Tibial nerve (tissue), 4 donors: ENCODE measurements at regions not wholly inside any gene's neighbourhood (a gene's known extent, or its start where the extent isn't known, plus 50 kb on each side); places are given as distances from the start of the nearest gene placed in this dataset.

Experiments
- EP300 ChIP-seq, 2 donors: sonication (generic); formaldehyde crosslinking; IDR thresholded peaks; one replicate each; pipeline ENCODE4 v1.6.1; 2017; ENCODE audit warnings: antibody characterized with exemption in 2 of 2, mild to moderate bottlenecking in 1 of 2
- TF ChIP-seq, protein P1 (sequence below), 5 experiments: fragments of 200-600 bp in 3 of 5; fragments of 450-650 bp in 2 of 5; sonication (generic) in 3 of 5; IDR thresholded peaks; one replicate each; pipeline ENCODE4 v1.5.1; 2016 to 2019; ENCODE audit warnings: antibody characterized with exemption in 5 of 5, mild to moderate bottlenecking in 3 of 5, moderate library complexity in 2 of 5

DNA sequence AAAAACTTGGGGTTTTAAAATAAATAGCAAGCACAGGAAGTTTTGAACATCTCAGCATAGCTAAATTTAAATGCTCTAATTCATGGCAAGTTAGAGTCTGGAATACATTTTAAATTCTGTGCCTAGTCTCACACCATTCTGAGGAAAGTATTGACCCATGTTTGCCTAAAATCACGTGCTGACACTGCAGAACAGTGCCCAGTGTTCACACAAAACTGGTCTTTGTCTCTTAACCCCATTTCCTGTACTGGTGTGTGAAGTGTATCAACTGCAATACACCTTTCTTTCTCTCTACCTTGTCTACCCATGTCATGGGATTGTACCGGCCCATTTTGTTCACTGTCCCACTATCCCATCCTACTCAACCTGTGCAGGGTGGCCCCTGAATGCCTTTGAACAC, 749.7 kb upstream of the POM121L12 start:
- TF ChIP-seq EP300 (IDR thresholded peaks at IDR 0.05), result no peak
- TF ChIP-seq, protein P1, sequence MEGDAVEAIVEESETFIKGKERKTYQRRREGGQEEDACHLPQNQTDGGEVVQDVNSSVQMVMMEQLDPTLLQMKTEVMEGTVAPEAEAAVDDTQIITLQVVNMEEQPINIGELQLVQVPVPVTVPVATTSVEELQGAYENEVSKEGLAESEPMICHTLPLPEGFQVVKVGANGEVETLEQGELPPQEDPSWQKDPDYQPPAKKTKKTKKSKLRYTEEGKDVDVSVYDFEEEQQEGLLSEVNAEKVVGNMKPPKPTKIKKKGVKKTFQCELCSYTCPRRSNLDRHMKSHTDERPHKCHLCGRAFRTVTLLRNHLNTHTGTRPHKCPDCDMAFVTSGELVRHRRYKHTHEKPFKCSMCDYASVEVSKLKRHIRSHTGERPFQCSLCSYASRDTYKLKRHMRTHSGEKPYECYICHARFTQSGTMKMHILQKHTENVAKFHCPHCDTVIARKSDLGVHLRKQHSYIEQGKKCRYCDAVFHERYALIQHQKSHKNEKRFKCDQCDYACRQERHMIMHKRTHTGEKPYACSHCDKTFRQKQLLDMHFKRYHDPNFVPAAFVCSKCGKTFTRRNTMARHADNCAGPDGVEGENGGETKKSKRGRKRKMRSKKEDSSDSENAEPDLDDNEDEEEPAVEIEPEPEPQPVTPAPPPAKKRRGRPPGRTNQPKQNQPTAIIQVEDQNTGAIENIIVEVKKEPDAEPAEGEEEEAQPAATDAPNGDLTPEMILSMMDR (IDR thresholded peaks at IDR 0.05), result no peak
